Testis (tissue), 2 donors: ENCODE measurements at regions not wholly inside any gene's neighbourhood (a gene's known extent, or its start where the extent isn't known, plus 50 kb on each side); places are given as distances from the start of the nearest gene placed in this dataset.
"Not testable (repeated sequence)": the region's sequence is repeated elsewhere in the genome, so short reads cannot be mapped to it uniquely, and the experiment has no call there.

Source experiments
- DNase-seq: peaks from one replicate; pipeline ENCODE4 v3.0.0-alpha.2; 2019
- H3K27ac ChIP-seq, 2 donors: fragments of 200-600 bp; sonication (generic); one replicate each; pipeline ENCODE4 v1.5.1; 2019
- H3K27me3 ChIP-seq: fragments of 200-600 bp; sonication (generic); one replicate; pipeline ENCODE4 v1.5.1; 2019
- H3K36me3 ChIP-seq: fragments of 200-600 bp; sonication (generic); one replicate; pipeline ENCODE4 v1.5.1; 2017; ENCODE audit warnings: low read depth; ENCODE audit errors: missing control alignments
- H3K4me1 ChIP-seq: fragments of 200-600 bp; sonication (generic); one replicate; pipeline ENCODE4 v1.5.1; 2019
- H3K4me3 ChIP-seq, 2 donors: fragments of 200-600 bp; sonication (generic); one replicate each; pipeline ENCODE4 v1.5.1; 2017 to 2019
- H3K9me3 ChIP-seq: fragments of 200-600 bp; sonication (generic); one replicate; pipeline ENCODE4 v1.5.1; 2017
- POLR2A ChIP-seq: fragments of 450-650 bp; IDR thresholded peaks from one replicate; pipeline ENCODE4 v1.6.1; 2017; ENCODE audit warnings: antibody characterized with exemption, mild to moderate bottlenecking, moderate library complexity
- WGBS, 2 donors: methylation state at CpG; one replicate each; pipeline ENCODE4 v1.1.5; 2018; 5-methylcytosine and 5-hydroxymethylcytosine counted together
- intact Hi-C: fragments of 100-400 bp; cut with DNase I; formaldehyde crosslinking; loops from one replicate; pipeline ENCODE4 v1.15.1; 2023; ENCODE audit warnings: low total_unique reads
- TF ChIP-seq, protein P1 (sequence below), 3 experiments: fragments of 450-650 bp in 2 of 3; fragments of 200-600 bp in 1 of 3; sonication (generic) in 1 of 3; IDR thresholded peaks; one replicate each; pipeline ENCODE4 v1.5.1; 2016 to 2019; ENCODE audit warnings: antibody characterized with exemption in 3 of 3, mild to moderate bottlenecking in 2 of 3, moderate library complexity in 1 of 3

DNA sequence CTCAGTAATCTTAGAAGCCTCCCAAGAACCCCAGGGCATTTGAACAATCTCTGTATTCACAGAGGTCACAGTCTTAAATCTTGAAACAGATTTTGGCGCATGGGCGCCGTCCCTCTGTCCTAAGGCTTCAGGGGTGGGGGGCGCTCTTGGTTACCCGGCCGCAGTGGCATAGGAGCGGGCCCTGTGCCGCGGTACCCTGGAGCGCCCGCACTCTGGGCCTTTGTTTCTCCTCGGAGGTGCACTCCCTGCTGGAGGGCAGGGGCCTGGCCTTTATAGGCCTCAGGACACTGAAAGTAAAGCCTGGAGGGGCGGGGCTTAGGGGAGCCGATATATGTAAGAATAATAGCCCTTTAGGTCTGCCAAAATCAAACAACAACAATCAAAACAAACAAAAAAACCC is 197.3 kb upstream of the FOLH1 start:
- Histone ChIP-seq H3K27ac (no peak overlapping the region), H3K9me3 (no peaks in the 10 kb centered on the region), H3K36me3 (no peaks in the 10 kb centered on the region), H3K4me1 (no peaks in the 10 kb centered on the region), H3K4me3 (peak overlapping the region in 1 of 2 donors; percentile 10), H3K27me3 (no peaks in the 10 kb centered on the region)
- no peak for TF ChIP-seq POLR2A
- TF ChIP-seq, protein P1, sequence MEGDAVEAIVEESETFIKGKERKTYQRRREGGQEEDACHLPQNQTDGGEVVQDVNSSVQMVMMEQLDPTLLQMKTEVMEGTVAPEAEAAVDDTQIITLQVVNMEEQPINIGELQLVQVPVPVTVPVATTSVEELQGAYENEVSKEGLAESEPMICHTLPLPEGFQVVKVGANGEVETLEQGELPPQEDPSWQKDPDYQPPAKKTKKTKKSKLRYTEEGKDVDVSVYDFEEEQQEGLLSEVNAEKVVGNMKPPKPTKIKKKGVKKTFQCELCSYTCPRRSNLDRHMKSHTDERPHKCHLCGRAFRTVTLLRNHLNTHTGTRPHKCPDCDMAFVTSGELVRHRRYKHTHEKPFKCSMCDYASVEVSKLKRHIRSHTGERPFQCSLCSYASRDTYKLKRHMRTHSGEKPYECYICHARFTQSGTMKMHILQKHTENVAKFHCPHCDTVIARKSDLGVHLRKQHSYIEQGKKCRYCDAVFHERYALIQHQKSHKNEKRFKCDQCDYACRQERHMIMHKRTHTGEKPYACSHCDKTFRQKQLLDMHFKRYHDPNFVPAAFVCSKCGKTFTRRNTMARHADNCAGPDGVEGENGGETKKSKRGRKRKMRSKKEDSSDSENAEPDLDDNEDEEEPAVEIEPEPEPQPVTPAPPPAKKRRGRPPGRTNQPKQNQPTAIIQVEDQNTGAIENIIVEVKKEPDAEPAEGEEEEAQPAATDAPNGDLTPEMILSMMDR (IDR thresholded peaks at IDR 0.05) = no peak
- intact Hi-C loops = no loop called here
- WGBS, 2 donors = 60 to 82% methylated on average over 14 of the region's 14 CpGs
- DNase-seq = peak; percentile 13

DNA sequence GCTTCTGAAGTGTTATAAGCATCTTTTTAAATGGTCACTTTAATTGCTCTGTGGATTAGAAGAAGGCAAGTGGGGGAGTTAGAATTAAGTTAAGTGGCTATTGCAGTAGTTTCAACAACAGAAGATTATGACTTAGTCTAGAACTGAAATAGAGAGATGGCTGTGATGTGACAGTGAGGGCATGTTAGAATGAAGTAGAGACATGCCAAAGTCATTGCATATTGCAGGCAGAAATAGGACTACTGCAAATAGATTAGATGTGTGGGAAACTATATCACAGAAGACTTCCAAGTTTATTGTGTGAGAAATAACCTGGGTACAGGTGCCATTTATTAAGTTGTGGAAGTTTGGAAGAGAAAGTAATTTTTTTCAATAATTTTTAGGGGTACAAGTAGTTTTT is 187.4 kb upstream of the FOLH1 start:
- H3K4me1 ChIP-seq, H3K4me3 ChIP-seq, H3K27me3 ChIP-seq, H3K36me3 ChIP-seq, intact Hi-C loops, H3K9me3 ChIP-seq, DNase-seq, H3K27ac ChIP-seq: not testable (repeated sequence)

DNA sequence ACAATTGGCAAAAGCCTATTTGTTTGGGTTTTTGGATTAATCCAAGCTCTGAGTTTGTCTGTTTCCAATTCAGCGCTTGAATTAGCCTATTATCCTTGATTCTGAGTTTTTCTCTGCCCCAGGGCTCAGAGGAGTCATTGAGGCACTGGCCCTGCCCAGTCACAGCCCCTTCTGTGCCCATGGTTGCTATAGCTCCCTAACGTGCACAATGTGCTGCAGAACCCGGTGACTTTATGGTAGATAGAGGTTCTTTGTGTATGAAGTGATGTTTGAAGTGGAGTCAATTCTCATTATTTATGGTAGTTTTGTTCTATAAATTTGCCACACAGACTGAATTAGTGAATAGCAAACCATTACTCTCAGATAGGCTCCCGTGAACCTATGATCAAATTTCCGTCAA is 182.0 kb upstream of the FOLH1 start:
- 76 to 77% methylated on average over 5 of the region's 5 CpGs for WGBS, 2 donors

DNA sequence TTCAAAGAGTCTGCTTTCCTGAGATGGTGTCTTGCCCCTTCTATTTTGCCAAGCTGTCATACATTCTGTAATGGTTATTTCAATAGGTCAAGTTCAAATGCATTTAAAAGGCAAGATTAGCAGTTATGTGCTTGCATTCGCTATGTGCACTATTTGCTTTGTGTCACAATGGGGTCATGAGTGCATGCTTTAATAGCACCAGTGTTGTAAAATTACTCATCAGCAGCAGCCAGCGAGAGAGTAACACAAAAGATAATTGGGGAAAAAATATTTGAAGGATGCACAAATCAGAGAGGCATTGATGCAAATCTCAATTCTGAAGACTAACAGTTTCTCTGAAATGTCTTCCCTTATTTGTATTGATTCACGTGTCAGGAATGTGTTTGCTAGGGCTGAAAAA is 180.7 kb upstream of the FOLH1 start:
- H3K9me3 ChIP-seq, H3K27me3 ChIP-seq, intact Hi-C loops, DNase-seq, H3K36me3 ChIP-seq, H3K27ac ChIP-seq, H3K4me3 ChIP-seq, H3K4me1 ChIP-seq: not testable (repeated sequence)
- 57 to 59% methylated on average over 3 of the region's 3 CpGs for WGBS, 2 donors

More for the DNA sequence above, 182.0 kb upstream of the FOLH1 start:
- H3K27ac ChIP-seq, intact Hi-C loops, H3K4me3 ChIP-seq, H3K9me3 ChIP-seq, H3K27me3 ChIP-seq, H3K4me1 ChIP-seq, DNase-seq, H3K36me3 ChIP-seq: not testable (repeated sequence)

DNA sequence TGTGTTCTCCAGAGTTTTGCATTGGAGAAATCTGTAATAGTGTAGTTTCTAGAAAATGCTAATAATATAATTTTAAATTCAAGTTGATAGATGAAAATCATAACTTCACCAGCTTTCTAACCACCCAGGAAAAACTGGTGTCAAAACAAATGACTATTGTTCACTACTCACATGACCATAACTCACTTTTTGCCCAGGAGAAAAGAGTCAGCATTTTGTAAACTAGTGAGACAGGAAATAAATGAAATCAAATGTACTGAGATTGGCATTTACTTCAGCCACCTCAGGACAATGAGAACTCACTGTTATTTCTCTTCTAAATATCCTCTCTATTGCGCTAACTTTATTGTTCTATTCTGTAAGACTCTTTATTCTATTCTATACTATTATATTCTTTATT is 176.0 kb upstream of the FOLH1 start:
- H3K27ac ChIP-seq, intact Hi-C loops, H3K27me3 ChIP-seq, DNase-seq, H3K4me1 ChIP-seq, H3K36me3 ChIP-seq, H3K9me3 ChIP-seq, H3K4me3 ChIP-seq: not testable (repeated sequence)
- 80 to 85% methylated on average over 1 of the region's 1 CpG for WGBS, 2 donors

DNA sequence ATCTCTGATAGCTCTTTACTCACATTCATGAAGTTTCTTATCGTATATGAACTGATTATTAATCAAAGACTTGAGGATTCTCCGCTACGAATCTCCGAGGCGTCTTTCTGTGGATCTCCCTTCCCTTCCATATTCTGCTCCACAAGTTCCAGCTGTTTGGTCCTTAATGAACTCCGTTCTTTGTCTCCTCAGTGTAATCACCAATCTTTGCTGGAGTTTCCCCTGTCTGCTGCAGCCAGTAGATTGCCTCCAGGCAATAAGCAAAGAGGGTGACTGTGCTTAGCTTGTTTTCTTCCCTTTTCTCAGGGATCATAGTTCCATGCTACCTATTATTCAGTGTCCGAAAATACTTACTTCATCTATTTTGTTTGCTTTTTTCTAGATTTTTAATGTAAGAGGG is 169.6 kb upstream of the FOLH1 start:
- WGBS, 2 donors = 89 to 94% methylated on average over 7 of the region's 7 CpGs
- no peak for DNase-seq
- Histone ChIP-seq H3K4me1 (no peaks in the 10 kb centered on the region), H3K9me3 (no peaks in the 10 kb centered on the region), H3K4me3 (no peak overlapping the region), H3K27ac (no peak overlapping the region), H3K36me3 (no peaks in the 10 kb centered on the region), H3K27me3 (no peaks in the 10 kb centered on the region)
- intact Hi-C loops = no loop called here
- TF ChIP-seq, protein P1 (IDR thresholded peaks at IDR 0.05) = no peak
- no peak for TF ChIP-seq POLR2A

DNA sequence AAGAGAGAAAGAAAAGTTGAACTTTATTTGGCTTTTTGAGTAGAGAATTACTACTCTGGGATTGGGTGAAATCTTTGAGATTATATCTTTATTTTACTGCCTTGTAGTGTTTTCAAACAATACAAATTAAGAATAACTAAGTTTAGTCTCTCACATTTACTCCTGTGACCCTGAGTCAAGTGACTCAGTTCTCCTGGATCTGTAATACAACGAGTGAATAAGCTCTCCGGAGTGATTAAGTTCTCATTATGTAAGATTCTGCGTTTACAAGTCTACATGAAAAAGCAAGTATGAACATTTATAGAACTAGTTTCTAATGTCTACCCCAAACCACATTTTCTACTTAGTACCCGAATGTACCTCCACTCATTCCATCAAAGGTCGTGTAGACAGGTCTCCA is 165.5 kb upstream of the FOLH1 start:
- H3K27ac ChIP-seq, H3K27me3 ChIP-seq, DNase-seq, H3K36me3 ChIP-seq, H3K9me3 ChIP-seq, H3K4me3 ChIP-seq, intact Hi-C loops, H3K4me1 ChIP-seq: not testable (repeated sequence)
- WGBS, 2 donors = 79 to 84% methylated on average over 5 of the region's 5 CpGs

DNA sequence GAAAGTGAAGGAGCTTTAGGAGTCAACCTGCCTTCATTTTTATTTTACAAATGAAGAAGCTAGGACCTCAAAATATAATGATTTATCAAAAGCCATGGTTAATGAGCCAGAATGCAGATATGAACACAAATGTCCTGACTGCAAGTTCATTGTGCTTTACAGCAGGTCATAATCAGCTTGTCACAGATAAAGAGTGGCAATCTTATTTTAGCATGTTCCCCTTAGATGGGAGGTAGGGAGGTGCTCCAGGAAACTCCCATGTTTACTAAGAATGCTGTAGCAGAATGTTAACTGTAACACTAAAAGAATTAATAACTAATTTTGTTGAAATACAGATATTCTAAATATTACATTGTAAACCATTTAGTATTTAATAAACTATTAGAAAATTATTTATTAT is 165.0 kb upstream of the FOLH1 start:
- intact Hi-C loops, H3K27ac ChIP-seq, DNase-seq, H3K27me3 ChIP-seq, H3K36me3 ChIP-seq, H3K9me3 ChIP-seq, H3K4me1 ChIP-seq, H3K4me3 ChIP-seq: not testable (repeated sequence)
